ENCODE measurements at regions not wholly inside any gene's neighbourhood (a gene's known extent, or its start where the extent isn't known, plus 50 kb on each side); places are given as distances from the start of the nearest gene placed in this dataset.

DNA sequence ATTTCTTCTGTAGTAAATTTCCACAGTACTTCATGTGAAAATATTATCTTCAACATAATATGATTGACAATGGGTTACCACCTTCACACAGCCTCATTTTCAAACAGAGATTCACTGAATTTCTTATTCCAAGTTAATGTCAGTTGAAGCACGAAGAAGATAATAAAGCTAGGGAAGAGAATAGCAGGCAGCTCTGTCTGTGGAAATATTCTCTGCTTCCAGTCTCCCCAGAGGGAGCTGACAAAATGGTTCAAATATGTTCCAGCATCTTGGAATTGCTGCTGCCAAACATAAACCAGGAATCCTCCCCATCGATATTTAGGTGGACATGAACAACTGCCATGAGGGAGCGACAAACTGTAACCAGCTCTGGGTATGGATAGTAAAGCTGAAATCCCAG is 224.8 kb downstream of the GJA1 start:
- TF ChIP-seq, protein P1, sequence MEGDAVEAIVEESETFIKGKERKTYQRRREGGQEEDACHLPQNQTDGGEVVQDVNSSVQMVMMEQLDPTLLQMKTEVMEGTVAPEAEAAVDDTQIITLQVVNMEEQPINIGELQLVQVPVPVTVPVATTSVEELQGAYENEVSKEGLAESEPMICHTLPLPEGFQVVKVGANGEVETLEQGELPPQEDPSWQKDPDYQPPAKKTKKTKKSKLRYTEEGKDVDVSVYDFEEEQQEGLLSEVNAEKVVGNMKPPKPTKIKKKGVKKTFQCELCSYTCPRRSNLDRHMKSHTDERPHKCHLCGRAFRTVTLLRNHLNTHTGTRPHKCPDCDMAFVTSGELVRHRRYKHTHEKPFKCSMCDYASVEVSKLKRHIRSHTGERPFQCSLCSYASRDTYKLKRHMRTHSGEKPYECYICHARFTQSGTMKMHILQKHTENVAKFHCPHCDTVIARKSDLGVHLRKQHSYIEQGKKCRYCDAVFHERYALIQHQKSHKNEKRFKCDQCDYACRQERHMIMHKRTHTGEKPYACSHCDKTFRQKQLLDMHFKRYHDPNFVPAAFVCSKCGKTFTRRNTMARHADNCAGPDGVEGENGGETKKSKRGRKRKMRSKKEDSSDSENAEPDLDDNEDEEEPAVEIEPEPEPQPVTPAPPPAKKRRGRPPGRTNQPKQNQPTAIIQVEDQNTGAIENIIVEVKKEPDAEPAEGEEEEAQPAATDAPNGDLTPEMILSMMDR (IDR thresholded peaks at IDR 0.05), result no peak
- TF ChIP-seq POLR2A (IDR thresholded peaks at IDR 0.05) (no peak), POLR2AphosphoS5 (IDR thresholded peaks at IDR 0.05; ENCODE audit: insufficient read depth in 1 of 2, low read depth in 1 of 2) (no peak)

Data from vagina (tissue), 2 donors.